Islet precursor cell (in vitro differentiated cells): ENCODE measurements at regions not wholly inside any gene's neighbourhood (a gene's known extent, or its start where the extent isn't known, plus 50 kb on each side); places are given as distances from the start of the nearest gene placed in this dataset.
"Not testable (repeated sequence)": the region's sequence is repeated elsewhere in the genome, so short reads cannot be mapped to it uniquely, and the experiment has no call there.

Experiments
- DNase-seq: peaks from one replicate; pipeline ENCODE4 v3.0.0-alpha.2; 2018

DNA sequence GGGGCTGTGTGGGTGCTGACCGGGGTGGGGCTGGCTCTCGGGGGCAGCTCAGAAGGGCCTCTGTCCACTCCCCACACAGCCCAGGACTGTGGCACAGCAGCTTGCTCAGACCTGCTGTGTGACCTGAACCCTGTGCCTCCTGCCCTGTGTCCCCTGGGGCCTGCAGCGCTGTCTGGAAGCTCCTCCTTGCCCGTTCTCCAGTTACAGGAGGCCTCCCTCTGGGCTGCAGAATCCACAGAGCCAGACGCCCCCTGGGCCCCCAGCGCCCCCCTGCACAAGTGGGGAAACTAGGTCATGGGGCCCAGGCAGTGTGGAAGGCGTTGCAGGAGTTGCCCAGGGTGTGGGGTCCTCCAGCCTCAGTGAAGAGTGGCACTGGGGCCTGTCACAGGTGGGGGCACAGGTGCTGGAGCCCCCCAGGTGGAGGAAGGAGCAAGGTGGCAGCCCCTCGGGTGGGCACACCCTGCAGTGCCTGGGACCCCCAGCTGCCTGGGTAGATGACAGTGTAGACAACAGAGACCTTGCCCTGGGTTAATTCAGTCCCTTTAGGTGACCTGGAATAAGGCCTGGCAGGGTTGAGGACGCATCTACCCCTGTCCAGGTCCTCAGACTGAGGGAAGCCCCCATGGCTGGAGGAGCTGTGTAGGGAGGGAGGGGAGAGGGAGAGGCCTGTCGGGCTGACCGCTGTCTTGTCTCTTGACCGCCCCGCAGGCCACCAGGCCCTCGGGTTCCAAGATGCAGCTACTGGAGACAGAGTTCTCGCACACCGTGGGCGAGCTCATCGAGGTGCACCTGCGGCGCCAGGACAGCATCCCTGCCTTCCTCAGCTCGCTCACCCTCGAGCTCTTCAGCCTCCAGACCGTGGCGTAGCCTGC lies 120.2 kb downstream of the IGLL1 start:
- not testable (repeated sequence) for DNase-seq

DNA sequence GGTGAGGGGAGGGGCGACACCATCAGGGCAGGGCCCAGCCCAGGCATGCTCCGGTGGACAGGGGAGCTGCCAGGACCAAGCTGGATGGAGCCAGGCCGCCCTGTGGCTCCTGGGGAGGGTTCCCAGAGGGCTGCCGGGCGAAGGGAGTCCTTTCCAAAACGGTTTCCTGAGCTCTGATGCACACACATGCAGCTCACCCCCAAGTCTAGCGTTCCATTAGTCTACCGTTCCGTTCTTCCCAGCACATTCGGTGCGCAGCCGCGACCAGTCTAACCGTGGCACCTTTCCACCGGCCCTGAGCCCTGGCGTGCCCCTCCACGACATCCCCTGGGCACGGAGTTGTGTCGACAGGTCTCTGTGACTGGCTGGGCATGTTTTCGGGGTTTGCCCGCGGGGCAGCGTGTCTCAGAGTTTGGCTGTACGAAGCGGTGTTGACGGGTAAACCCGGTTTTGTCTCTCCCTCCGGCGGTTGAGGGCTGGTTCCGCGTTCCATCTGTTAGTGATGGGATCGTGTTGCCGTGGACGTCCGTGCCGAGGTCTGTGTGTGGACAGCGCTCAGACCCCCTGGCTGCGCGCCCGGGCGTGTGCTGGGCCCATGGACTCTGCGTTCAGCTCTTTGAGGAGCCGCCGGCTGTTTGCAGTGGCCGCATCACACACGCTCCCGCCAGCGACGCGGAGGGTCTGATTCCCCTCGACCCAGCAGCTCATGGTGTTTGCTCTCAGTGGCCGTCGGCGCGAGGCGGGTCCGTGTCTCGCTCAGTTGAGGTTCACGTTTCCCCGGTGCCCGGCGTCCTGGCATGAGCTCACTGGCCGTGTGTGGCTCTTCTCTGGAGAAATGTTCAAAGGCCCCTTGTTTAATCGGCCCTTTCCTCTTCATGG lies 121.2 kb downstream of the IGLL1 start:
- DNase-seq, result no peak

DNA sequence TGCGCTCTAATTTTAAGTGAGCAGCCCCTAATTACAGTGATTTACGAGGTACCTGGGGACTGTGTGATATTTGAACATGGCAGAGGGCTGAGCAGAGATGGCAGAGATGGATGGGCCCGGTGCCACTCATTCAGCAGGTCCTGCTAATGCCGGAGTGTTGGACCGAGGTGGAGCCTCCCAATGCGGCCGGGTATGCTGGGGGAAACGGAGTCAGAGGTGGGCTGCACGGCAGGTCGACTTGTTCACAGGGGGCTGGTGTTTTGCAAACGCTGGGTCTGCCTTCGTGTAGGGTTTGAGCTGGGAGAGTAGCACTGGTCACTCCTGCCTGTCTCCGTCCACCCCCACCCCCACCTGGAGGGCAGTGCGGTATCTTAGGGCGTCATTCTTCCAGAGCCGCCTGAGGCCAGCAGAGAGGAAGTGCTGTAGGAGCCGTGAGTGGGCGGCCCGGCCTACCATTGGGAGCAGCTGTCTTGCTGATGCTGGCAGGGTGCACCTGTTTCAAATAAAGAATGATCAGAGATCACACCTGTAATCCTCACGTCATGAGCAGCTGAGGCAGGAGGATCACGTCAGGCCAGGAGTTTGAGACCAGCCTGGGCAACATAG lies 122.6 kb downstream of the IGLL1 start:
- no peak for DNase-seq

DNA sequence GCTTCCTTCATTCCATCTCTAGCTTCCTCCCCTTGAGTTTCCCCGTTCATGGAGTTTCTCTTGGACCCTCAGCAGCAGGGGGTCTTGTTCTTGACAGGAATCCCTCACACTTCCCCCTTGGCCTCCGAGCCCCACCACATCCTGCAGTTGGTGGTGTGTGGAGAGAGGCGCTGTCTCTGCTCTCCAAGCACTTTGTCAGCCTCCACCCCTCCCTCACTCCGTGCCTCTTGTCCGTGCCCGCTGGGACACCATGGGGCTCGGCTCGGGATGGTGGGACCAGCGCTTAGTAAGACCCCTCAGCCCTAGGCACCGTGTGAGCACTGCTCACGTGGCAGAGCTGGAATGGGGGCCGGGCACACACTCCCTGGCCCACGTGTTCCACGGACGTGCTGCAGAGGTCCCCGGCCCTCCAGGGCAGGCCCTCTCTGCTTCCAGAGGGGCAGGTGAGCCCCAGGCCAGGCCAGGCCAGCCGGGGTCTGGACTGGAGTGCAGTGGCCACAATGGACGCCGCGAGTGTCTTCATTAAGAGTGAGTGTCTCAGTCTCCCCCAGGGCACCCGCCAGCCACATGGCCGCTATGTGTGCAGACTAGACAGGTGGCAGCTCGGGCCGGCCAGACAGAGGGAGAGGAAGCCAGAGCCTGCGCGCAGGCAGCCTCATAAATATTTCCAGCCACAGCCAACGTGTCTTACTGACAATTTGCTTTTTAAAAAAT lies 123.3 kb downstream of the IGLL1 start:
- not testable (repeated sequence) for DNase-seq

DNA sequence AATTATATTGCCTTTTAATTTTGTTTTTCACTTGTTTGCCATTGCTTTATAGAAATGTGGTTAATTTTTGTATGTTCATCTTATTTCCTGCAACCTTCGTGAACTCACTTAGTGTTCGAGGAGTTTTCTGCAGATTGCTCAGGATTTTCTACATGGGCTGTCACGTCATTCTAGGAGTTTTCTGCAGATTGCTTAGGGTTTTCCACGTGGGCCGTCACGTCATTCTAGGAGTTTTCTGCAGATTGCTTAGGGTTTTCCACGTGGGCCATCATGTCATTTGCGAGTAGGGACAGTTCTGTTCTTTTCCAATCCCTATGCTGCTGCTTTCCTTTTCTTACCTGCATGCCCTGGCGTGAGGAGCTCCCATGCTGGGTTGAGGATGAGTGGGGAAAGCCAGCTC lies 125.7 kb downstream of the IGLL1 start:
- DNase-seq, result not testable (repeated sequence)

DNA sequence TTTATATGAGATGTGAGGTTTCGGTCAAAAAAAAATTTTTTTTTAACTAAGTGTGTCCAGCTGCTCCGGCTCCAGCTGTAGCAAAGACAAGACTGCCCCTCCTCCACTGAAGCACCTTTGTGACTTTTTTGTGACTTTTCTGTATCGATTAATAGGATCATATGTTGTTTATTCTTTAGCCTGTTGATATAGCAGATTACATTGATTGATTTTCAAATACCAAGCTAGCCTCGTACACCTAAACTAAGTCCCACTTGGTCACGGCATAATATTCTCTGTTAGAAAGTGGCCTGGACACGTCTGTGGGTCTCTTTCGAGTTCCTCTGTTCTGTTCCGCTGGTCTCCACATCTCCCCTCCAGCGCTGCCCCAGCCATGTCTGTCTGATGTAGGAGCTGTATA lies 126.8 kb downstream of the IGLL1 start:
- no peak for DNase-seq

DNA sequence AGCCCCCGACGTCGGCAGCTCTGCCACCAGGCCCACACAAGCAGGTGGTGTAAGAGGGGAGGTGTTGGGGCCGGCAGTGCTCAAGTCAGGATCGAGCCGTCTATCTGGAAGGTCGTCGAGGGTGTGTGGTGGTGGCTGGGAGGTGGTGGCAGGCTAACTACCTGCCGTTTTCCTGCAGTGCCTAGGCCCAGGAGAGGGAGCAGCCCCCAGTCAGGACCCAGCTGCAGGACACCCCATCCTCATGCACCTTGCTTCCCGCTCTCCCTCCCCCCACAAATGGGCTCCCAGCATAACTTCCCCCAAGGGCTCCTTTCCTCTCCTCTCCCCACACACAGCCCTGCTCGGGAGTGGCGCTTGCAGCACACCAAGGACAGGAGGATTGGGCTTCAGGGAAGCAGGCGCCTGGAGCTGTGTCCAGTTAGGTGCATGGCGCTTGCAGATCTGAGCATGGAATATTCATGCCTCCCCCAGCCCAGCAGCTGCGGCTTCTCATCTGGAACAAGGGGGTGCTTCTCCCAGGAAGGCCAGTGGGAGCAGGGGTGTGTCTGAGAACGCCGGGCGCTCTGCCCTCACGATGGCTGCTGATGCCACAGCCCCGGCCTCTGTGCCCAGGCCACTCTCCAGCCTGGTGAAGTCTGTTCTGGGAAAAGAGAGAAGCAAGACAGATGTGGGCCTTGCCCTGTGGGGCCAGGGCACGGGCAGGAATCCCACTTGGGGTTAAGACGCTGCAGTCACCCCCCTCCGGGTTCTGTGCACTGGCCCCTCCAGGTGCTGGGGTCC lies 127.7 kb downstream of the IGLL1 start:
- no peak for DNase-seq

DNA sequence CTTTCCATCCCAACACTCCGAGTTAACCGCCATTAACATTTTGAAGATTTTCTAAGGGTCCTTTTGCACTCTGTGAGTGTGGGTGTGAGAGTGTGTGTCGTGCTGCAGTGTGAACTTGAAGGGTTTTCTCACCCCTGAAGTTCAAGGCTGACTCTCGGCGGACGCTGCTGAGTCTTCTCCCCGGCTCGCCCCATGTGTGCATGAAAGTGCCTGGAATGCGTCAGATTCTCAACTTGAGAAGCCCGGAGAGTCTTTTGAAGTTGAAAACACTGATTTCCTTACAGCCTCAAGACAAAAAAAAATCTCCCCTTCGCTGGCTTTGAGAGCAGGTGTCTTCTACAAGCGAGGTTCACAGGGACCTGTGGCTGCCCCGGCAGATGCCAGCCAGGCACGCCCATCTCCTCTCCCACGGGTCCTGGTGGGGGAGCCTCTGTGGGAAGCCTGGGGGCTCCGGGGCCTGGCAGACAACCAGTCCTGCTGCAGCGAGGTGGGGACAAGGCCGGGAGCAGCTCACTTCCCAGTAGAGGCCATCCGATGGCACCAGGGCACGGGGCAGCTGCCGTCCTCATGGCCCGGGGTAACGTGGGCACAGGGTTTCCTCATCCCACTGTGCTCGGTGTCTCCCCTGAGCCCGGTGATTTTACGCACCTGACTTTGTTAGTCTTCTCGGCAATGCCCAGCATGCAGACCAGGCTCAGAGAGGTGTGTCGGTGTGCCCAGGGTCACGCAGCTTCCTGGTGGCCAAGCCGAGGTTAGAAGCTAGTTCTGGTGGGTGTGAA lies 128.4 kb downstream of the IGLL1 start:
- DNase-seq, result not testable (repeated sequence)

DNA sequence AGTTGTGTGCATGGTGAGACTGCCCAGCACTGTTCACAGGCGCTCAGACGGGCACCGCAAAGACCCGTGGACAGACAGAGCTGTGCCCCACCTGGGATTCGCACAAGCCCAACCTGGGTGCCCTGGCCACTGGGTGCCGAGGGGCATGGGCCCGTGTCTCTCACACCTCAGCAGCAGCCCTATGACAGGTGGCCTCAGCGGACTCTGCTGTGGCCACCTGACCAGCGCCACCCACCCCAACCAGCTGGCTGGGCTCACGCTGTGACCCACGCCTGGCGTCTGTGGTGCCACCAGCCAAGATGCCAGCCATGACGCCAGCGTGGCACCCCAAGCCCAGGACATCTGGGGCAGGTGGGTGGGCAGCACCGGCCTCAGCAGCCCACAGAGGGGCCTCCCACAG lies 129.3 kb downstream of the IGLL1 start:
- not testable (repeated sequence) for DNase-seq

DNA sequence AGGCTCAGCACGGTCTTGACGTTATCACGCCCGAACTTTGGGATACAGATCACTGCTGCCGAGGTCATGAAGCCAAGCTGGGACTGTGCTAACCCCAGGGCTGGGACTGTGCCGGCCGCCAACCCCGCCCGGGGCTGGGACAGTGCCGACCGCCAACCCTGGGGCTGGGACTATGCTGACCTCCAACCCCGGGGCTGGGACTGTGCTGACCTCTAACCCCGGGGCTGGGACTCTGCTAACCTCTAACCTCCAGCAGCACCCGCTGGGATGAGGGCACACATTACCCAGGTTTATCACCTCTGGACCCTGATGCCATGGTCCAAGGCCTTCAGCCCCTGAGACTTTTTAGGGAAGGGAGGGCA lies 129.7 kb downstream of the IGLL1 start:
- DNase-seq, result no peak

DNA sequence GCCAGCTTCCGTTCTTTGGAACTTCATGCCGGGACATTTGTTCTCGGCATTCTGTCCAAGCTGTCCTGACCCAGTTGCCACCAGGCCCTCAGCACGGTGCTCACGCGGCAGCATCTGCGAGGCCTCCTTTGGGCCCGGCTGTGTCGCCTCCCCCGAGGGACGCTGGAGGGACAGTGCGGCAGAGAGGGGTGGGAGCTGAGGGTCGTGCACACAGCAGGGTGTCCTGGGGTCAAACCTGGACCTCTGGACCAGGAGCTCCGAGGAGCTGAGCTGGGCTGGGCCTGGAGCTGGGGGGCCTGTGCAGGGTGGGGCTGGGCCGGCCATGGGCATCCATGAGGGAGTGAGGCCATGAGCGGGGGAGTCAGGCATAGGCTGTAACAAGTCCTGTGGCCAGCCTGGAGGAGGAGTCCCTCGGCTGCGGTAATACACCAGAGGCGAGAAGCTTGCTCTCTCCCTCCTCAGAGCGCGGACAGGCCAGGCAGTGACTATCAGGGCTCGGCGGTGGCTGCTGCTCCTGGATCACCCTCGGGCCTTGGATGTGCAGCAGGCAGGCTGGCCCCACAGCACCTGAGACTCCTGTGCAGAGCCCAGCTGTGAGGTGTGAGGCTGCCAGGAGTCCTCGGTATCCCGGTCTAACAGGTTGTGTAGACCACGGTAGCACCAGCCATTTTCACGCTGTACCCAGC lies 130.2 kb downstream of the IGLL1 start:
- DNase-seq, result not testable (repeated sequence)

DNA sequence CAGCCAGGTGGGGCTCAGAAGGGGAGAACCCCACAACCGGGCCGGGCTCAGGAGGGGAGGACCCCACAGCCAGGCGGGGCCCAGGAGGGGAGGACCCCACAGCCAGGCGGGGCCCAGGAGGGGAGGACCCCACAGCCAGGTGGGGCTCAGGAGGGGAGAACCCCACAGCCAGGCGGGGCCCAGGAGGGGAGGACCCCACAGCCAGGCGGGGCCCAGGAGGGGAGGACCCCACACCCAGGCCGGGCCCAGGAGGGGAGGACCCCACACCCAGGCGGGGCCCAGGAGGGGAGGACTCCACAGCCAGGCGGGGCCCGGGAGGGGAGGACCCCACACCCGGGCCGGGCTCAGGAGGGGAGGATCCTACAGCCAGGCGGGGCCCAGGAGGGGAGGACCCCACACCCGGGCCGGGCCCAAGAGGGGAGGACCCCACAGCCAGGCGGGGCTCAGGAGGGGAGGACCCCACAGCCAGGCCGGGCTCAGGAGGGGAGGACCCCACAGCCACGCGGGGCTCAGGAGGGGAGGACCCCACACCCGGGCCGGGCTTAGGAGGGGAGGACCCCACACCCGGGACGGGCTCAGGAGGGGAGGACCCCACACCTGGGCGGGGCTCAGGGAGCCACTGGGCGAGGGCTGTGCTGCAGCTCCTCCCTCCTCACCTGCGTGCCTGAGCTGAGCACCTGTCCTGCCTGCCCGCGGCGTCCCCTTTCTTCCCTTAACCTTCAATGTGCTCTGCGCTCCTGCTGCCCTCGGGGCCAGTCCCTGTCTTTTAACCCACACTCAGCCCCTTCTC lies 131.4 kb downstream of the IGLL1 start:
- not testable (repeated sequence) for DNase-seq

DNA sequence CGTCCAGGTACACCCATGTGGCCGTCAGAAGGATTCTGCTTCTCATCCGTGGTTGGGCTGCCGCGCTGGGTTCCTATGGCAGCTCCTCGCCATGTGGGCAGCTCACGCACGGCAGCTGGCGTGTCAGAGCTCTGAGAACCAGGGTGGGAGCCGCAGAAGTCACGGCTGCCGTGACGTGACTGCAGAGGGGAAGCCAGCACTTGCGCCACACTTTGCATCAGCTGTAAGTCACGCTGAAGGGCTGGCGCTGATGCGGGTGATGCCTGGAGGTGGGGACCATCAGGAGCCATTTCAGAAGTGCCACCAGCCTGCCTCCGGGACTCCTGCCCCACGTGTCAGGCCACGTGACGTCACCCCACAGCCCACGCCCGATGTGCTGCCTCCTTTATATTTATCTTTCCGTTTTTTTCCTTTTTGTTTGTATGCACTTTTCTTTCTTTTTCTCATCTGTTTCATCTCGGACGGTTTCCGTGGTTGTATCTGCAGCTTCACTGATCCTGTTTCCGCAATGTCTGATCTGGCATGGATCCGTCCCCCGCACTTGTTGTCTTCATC lies 133.2 kb downstream of the IGLL1 start:
- no peak for DNase-seq

DNA sequence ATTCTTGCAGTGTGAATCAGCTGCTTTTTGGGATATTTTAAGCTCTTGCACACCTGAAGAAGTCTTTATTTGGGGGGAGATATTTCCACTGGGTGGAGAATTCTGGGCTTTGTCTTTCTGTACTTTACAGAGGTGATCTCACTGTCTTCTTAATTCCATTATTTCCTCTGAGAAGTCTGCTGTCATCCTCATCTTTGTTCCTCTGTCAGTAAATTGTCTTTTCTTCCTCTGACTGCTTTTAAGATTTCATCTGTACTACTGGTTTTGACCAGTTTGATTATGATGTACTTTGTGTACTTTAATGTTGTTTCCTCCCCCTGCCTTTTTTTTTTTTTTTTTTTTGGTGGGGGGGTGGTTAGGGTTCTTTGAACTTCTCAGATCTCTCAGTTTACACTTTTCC lies 133.9 kb downstream of the IGLL1 start:
- DNase-seq, result not testable (repeated sequence)

DNA sequence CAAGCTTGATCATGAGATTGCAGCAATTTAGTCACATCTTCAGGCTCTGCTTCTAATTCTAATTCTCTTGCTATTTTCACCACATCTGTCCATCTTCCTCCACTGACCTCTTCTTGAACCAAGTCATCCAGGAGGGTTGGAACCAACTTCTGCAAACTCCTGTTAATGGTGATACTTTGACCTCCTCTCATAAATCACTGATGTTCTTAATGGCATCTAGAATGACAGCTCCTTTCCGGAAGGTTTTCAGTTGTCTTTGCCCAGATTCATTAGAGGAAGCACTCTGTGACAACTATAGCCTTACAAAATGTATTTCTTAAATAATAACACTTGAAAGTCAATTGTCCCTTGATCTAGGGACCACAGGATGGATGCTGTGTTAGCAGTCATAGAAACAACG lies 136.2 kb downstream of the IGLL1 start:
- not testable (repeated sequence) for DNase-seq

DNA sequence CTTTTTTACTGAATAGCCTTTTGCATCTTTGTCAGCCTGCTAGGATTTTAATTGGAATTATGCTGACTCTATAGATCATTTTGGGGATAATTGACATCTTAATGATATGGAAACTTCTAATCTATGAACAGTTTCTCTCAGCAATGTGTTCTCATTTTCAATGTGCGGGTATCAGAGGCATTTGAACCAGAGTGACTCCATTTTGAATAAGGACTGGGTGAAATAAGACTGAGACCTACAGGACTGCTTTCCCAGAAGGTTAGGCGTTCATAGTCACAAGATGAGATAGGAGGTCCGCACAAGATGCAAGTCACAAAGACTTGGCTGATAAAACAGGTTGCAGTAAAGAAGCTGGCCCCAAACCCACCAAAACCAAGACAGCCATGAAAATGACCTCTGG lies 140.5 kb downstream of the IGLL1 start:
- DNase-seq, result not testable (repeated sequence)

DNA sequence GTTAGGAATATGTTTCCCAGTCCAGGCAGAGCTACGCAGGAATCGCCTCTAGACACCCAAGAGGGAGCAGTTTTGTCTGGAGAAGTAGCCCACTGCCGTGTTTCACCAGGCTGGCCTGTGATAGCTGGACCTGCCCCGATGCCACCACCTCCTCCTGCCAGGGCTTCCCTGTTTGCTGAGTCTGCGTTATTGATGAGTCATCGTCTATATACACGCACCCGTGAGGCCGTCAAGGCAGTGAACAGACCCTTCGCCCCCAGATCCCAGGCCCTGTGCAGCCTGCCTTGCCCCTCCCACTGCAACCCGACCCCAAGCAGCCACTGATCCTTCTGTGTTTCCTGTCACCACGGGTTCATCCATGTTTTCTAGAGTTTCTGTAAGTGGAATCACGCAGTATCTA lies 141.9 kb downstream of the IGLL1 start:
- no peak for DNase-seq

DNA sequence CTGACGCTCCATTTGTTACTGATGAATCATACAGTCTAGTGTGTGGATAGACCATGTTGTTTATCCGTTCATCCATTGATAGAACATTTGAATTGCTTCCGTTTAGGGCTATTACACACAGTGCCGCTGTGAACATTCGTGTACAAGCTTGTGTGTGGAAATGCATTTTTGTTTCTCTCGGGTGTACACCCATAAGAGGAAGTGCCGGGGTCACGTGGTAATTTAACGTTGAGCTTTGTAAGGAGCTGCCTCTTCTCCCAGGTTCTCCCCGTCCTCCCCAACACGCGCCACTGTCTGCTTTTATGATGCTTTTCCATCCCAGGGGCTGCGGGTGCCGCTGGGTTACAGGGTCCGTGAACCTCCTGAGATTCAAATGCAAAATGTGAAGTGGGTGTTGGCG lies 142.3 kb downstream of the IGLL1 start:
- no peak for DNase-seq

DNA sequence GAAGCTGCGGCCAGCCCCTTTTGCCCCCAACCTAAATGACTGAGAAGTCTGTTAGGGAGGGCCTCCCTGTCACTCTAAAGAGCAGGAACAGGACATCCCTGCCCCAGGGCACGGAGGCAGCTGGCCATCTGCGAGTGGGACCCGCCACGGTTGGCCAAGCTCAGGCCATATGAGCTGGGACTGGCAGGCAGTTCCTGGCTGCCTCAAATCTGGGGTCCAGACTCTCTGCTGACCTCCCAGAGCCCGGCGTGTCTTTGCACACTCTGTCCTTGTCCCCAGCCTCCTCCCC lies 143.0 kb downstream of the IGLL1 start:
- not testable (repeated sequence) for DNase-seq
